PC-3 (cell line): ENCODE measurements at regions not wholly inside any gene's neighbourhood (a gene's known extent, or its start where the extent isn't known, plus 50 kb on each side); places are given as distances from the start of the nearest gene placed in this dataset.

ENCODE experiments used
- ATAC-seq: fragments of 200-7000 bp; cut with Tn5 transposase; 2 replicates; pipeline ENCODE4 v1.9.1; 2020; ENCODE audit warnings: mild to moderate bottlenecking, moderate library complexity
- BruUV-seq: library from RNA; stranded (reverse); fragments of 400-500 nt; replicated peaks from 2 replicates; lab custom pipeline; 2021; lab: Mats Ljungman, UMichigan
- CTCF ChIA-PET: fragments of 300-600 bp; sonication (Branson Sonifier 250); formaldehyde crosslinking; loops from one replicate; lab custom pipeline; 2022; ENCODE audit warnings: antibody characterized with exemption; lab: Charles Lee
- POLR2A ChIA-PET: fragments of 300-600 bp; sonication (Branson Sonifier 250); formaldehyde crosslinking; loops from one replicate; lab custom pipeline; 2022; ENCODE audit warnings: antibody characterized with exemption; ENCODE audit not compliant: unreplicated experiment; lab: Charles Lee
- DNase-seq: peaks from one replicate; pipeline ENCODE4 v3.0.0-alpha.2; 2015
- H2AFZ ChIP-seq: fragments of 300-600 bp; sonication (generic); 2 replicates; pipeline ENCODE4 v1.6.0; 2016; ENCODE audit warnings: antibody characterized with exemption, low read length
- H3F3A ChIP-seq: fragments of 300-600 bp; sonication (generic); one replicate; pipeline ENCODE4 v1.6.0; 2017; ENCODE audit warnings: antibody characterized with exemption, low read length, control low read depth, mild to moderate bottlenecking; ENCODE audit not compliant: unreplicated experiment
- H3K27ac ChIP-seq: fragments of 300-600 bp; sonication (generic); 2 replicates; pipeline ENCODE4 v1.5.1; 2016; ENCODE audit warnings: mild to moderate bottlenecking, low read length
- H3K27me3 ChIP-seq: fragments of 300-600 bp; sonication (generic); 2 replicates; pipeline ENCODE4 v1.6.1; 2016; ENCODE audit warnings: low read length, mixed read lengths
- H3K36me3 ChIP-seq: fragments of 300-600 bp; sonication (generic); 2 replicates; pipeline ENCODE4 v1.6.1; 2016; ENCODE audit warnings: low read depth, mixed run types, low read length, mixed read lengths
- H3K4me1 ChIP-seq: fragments of 300-600 bp; sonication (generic); 2 replicates; pipeline ENCODE4 v1.5.1; 2016; ENCODE audit warnings: low read length; ENCODE audit not compliant: insufficient read depth
- H3K4me2 ChIP-seq: fragments of 300-600 bp; sonication (generic); 2 replicates; pipeline ENCODE4 v1.6.0; 2016; ENCODE audit warnings: low read length
- H3K4me3 ChIP-seq: fragments of 300-600 bp; sonication (generic); 2 replicates; pipeline ENCODE4 v1.5.1; 2016; ENCODE audit warnings: mild to moderate bottlenecking, low read length, mixed read lengths
- H3K79me2 ChIP-seq: fragments of 300-600 bp; sonication (generic); 2 replicates; pipeline ENCODE4 v1.6.1; 2017; ENCODE audit warnings: low read length, mixed read lengths
- H3K9ac ChIP-seq: fragments of 300-600 bp; sonication (generic); 2 replicates; pipeline ENCODE4 v1.6.0; 2016; ENCODE audit warnings: mild to moderate bottlenecking, low read length
- H3K9me2 ChIP-seq: fragments of 300-600 bp; sonication (generic); replicated peaks from 2 replicates; pipeline ENCODE4 v1.6.1; 2016; ENCODE audit warnings: mixed run types, low read length, mixed read lengths
- H3K9me3 ChIP-seq: fragments of 300-600 bp; sonication (generic); 2 replicates; pipeline ENCODE4 v1.6.1; 2016; ENCODE audit warnings: low read length, mixed read lengths
- H4K20me1 ChIP-seq: fragments of 300-600 bp; sonication (generic); 2 replicates; pipeline ENCODE4 v1.6.1; 2016; ENCODE audit warnings: low read length, mixed read lengths
- EZH2 ChIP-seq: fragments of 300-600 bp; sonication (generic); IDR thresholded peaks from one replicate; pipeline ENCODE4 v1.6.1; 2017; ENCODE audit warnings: antibody characterized with exemption, mild to moderate bottlenecking, low read length; ENCODE audit not compliant: unreplicated experiment
- EZH2phosphoT487 ChIP-seq: fragments of 300-600 bp; sonication (generic); IDR thresholded peaks from 2 replicates; pipeline ENCODE4 v1.6.1; 2018; ENCODE audit warnings: mild to moderate bottlenecking, antibody characterized with exemption, low read length, borderline replicate concordance
- intact Hi-C: fragments of 100-400 bp; cut with micrococcal nuclease; formaldehyde crosslinking; loops from 2 replicates; pipeline ENCODE4 v1.9.0; 2023
- TF ChIP-seq, protein P1 (sequence below): fragments of 300-600 bp; sonication (generic); conservative IDR thresholded peaks from 2 replicates; pipeline ENCODE4 v1.5.1; 2017; ENCODE audit warnings: antibody characterized with exemption, low read depth, mild to moderate bottlenecking, low read length

DNA sequence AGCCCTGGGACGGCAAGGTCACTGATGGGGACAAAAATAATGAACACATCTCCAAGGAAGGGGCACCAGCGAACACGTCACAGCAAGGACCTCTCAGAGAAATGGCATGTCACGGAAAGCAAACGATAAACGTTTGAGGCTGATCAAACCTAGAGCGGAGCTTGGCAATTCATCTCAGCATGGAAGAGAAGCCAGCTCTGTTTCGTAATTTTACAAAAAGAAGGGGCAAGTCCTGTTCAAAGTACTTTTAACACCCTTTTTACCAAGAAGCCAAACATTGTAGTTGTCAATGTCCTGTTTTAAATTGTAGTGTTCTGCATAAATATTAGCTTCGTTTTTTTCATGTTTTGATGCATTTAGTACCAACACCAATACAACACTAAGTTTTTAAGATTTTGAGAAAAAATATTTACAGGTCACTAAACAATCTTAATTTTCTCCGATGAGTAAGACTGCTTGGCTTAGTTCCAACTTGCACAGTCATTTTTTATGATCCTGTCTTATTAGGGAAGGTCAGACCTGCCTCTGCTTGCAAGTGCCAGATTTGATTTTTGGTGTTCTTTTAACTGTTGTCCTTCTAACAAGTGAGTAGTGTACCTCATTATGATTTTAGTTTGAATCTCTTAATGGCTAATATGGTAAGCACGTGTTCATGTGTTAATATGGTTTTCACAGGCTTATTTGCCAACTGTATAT, 818.5 kb upstream of the SALL3 start:
- POLR2A ChIA-PET, result no interaction called here
- DNase-seq, result peak; percentile 19
- no peak for ATAC-seq
- no peaks in the 10 kb centered on the region for H3K9me3 ChIP-seq
- no peaks in the 10 kb centered on the region for H3K9me2 ChIP-seq
- CTCF ChIA-PET, result no interaction called here
- TF ChIP-seq EZH2phosphoT487 (no peak), EZH2 (no peak)
- TF ChIP-seq, protein P1, sequence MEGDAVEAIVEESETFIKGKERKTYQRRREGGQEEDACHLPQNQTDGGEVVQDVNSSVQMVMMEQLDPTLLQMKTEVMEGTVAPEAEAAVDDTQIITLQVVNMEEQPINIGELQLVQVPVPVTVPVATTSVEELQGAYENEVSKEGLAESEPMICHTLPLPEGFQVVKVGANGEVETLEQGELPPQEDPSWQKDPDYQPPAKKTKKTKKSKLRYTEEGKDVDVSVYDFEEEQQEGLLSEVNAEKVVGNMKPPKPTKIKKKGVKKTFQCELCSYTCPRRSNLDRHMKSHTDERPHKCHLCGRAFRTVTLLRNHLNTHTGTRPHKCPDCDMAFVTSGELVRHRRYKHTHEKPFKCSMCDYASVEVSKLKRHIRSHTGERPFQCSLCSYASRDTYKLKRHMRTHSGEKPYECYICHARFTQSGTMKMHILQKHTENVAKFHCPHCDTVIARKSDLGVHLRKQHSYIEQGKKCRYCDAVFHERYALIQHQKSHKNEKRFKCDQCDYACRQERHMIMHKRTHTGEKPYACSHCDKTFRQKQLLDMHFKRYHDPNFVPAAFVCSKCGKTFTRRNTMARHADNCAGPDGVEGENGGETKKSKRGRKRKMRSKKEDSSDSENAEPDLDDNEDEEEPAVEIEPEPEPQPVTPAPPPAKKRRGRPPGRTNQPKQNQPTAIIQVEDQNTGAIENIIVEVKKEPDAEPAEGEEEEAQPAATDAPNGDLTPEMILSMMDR, result no peak
- BruUV-seq, result no TSS peak
- no peak overlapping the region for H2AFZ ChIP-seq
- H3F3A ChIP-seq, result no peaks in the 10 kb centered on the region
- no peaks in the 10 kb centered on the region for H3K79me2 ChIP-seq
- no peak overlapping the region for H3K4me3 ChIP-seq
- H3K4me2 ChIP-seq, result no peak overlapping the region
- no peak overlapping the region for H3K9ac ChIP-seq
- H4K20me1 ChIP-seq, result no peaks in the 10 kb centered on the region
- H3K4me1 ChIP-seq, result no peaks in the 10 kb centered on the region
- peaks cover 11% of the 10 kb centered on the region; the same call in 1 of the 2 replicates for H3K27me3 ChIP-seq
- H3K36me3 ChIP-seq, result no peaks in the 10 kb centered on the region
- no peak overlapping the region for H3K27ac ChIP-seq
- intact Hi-C loops, result no loop called here

GRCh38 chr18:78165525-78165924, 814.1 kb upstream of the SALL3 start:
- Histone ChIP-seq H3K9me3 (no peaks in the 10 kb centered on the region), H3K9me2 (no peaks in the 10 kb centered on the region), H3K4me2 (no peak overlapping the region), H2AFZ (no peak overlapping the region), H3F3A (no peaks in the 10 kb centered on the region), H3K27me3 (peaks cover 19% of the 10 kb centered on the region), H3K4me3 (no peak overlapping the region), H3K79me2 (no peaks in the 10 kb centered on the region), H3K4me1 (no peaks in the 10 kb centered on the region), H3K36me3 (no peaks in the 10 kb centered on the region), H3K9ac (no peak overlapping the region), H3K27ac (no peak overlapping the region), H4K20me1 (no peaks in the 10 kb centered on the region)
- intact Hi-C loops, result no loop called here
- POLR2A ChIA-PET, result no interaction called here
- ATAC-seq, result no peak
- no TSS peak for BruUV-seq
- TF ChIP-seq, protein P1, result no peak
- TF ChIP-seq EZH2, result no peak
- TF ChIP-seq EZH2phosphoT487, result no peak
- no peak for DNase-seq
- CTCF ChIA-PET, result no interaction called here

- Histone ChIP-seq H4K20me1 (no peaks in the 10 kb centered on the region), H3K27ac (no peak overlapping the region), H3K9me2 (no peaks in the 10 kb centered on the region), H2AFZ (no peak overlapping the region), H3K4me1 (no peaks in the 10 kb centered on the region), H3K9ac (no peak overlapping the region), H3K4me2 (no peak overlapping the region), H3K4me3 (no peak overlapping the region), H3K79me2 (no peaks in the 10 kb centered on the region), H3K9me3 (no peaks in the 10 kb centered on the region), H3K27me3 (peaks cover 19% of the 10 kb centered on the region), H3K36me3 (no peaks in the 10 kb centered on the region), H3F3A (no peaks in the 10 kb centered on the region)
- no TSS peak for BruUV-seq
- no peak for DNase-seq
- TF ChIP-seq, protein P1, result no peak
- TF ChIP-seq EZH2, result no peak
- no peak for TF ChIP-seq EZH2phosphoT487
- no peak for ATAC-seq
- intact Hi-C loops, result no loop called here
- ChIA-PET POLR2A (no interaction called here), CTCF (no interaction called here)
These were observed 811.1 kb upstream of the SALL3 start for GRCh38 chr18:78168526-78168925.
